ENCODE measurements at regions not wholly inside any gene's neighbourhood (a gene's known extent, or its start where the extent isn't known, plus 50 kb on each side); places are given as distances from the start of the nearest gene placed in this dataset.
"Not testable (repeated sequence)": the region's sequence is repeated elsewhere in the genome, so short reads cannot be mapped to it uniquely, and the experiment has no call there.

- intact Hi-C loops (cut with DNase I), result no loop called here
- DNase-seq, result no peak
Measured at GRCh38 chr3:26962492-26963360, 340.2 kb downstream of the LRRC3B start.

GRCh38 chr3:26963361-26963743 is 340.8 kb downstream of the LRRC3B start:
- intact Hi-C loops (cut with DNase I), result no loop called here
- DNase-seq, result no peak

GRCh38 chr3:26964313-26964712 is 341.7 kb downstream of the LRRC3B start:
- intact Hi-C loops (cut with DNase I), result no loop called here
- DNase-seq, result no peak

DNA sequence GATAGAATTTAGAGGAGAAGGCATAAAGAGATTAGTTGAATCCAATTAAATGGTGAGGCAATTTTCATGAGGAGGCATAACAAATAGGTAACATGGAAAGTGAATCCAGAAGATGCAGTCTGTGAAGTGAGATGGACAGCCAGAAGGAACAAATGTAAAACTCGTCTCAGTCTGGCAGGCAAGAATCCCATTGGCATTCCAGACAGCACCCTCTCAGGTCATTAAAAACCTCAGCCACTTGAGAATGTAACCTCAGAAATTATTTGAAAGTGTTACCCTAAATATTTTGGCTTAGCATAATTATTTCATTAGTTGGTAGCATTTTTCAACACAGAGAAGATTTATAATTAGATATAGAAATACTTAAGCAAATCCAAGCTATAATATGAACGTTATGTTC is 342.3 kb downstream of the LRRC3B start:
- no peak for DNase-seq
- intact Hi-C loops (cut with DNase I), result no loop called here

DNA sequence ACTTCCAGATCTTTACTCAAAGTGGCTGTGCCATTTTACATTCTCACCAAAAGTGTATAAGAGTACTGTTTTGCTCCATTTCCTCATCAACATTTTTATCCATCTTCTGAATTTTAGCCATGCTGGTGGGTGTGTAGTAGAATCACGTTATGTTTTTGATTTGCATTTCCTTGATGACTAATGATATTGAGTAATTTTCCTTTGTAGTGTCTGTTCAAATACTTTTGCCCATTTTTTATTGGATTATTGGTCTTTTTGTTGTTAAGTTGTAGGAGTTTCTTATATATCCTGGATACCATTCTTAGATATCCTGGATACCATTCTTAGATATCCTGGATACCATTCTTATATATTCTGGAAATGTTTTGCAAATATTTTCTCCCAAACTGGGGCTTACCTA is 344.9 kb downstream of the LRRC3B start:
- intact Hi-C loops (cut with DNase I), result no loop called here
- no peak for DNase-seq

DNA sequence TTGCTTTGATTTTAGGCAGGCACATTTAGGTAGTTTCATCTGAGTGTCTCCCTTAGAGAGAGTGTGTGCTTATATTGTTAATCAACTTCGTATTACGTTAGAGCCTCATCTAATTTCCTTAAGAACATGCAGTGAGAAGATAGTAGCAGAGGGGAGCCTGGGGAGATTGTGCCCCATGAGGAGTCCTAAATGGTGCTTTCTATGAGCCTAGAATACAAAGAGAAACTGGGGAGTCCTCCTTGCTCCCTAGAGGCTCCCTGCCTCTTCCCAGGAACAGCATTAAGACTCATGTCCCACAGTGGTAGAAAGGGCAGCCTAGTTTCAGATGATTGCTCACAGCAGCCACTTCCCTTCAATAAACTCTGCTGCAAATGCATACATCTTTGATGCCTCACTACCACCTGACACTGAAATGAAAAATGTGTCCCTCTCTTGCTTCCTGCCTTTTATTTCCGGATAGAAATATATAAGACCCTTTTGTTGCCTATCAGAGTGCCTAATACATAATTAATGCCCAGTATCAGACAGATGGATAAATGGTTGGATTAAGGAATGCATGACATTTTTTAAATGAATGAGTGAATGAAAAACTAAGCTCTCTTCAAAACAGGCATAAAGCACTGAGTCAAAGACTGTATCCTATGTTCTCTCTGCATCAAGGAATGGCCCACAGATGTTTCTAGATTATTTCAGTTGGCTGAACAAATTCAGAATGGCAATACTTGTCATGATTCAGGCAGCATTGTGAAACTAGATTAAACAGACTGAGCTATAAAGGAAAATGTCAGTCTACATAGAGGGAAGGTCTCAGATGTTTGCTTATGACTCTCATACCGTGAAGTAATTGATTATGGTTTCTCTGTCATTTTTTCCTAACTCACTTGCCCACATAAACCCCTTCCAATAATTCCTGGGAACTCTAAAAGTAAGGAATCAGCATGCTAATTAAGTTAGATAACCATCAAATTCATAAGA is 362.1 kb downstream of the LRRC3B start:
- no peak for DNase-seq
- intact Hi-C loops (cut with DNase I), result no loop called here

GRCh38 chr3:26989037-26989436 is 366.5 kb downstream of the LRRC3B start:
- intact Hi-C loops (cut with DNase I), result no loop called here
- DNase-seq, result no peak

DNA sequence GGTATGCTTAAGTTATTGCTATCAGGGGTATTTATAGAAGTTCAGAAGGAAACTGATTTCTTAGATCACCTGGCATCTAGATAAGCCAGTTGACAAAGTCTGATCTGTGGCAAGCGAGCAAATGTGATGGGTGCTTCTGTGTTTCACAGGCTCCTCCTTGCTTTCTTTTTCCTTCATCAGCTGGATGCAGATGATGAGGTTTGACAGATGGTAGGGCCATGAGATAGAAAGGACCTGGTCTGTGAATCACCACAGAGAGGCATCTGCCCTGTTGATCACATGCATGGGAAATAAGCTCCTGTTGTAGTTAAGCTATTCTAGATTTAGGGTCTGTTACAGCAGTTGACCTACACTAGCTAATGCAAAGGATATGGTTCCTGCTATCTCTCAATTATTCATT is 372.0 kb downstream of the NEK10 start:
- DNase-seq, result no peak
- intact Hi-C loops (cut with DNase I), result no loop called here

DNA sequence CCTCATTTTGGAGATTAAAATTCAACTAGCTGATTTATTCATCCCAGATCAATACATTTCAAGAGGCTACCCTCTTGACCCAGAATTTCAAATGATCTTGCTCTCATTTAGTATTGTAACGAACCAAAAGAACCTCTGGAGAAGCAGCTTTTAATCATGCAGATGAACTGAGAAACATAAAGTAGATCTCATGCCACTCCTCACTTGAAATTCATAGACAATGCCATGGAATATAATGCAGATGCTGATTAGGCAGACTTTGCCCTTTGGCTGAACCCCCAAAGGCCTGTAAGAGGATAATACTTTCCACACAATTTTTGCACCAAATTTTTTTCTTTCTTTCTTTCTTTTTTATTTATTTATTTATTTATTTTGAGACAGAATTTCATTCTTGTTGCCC is 358.3 kb downstream of the NEK10 start:
- no peak for DNase-seq
- intact Hi-C loops (cut with DNase I), result no loop called here

GRCh38 chr3:27022096-27022761 is 347.0 kb downstream of the NEK10 start:
- no peak for DNase-seq
- intact Hi-C loops (cut with DNase I), result no loop called here

GRCh38 chr3:27024493-27024892 is 344.7 kb downstream of the NEK10 start:
- DNase-seq, result no peak
- intact Hi-C loops (cut with DNase I), result no loop called here

DNA sequence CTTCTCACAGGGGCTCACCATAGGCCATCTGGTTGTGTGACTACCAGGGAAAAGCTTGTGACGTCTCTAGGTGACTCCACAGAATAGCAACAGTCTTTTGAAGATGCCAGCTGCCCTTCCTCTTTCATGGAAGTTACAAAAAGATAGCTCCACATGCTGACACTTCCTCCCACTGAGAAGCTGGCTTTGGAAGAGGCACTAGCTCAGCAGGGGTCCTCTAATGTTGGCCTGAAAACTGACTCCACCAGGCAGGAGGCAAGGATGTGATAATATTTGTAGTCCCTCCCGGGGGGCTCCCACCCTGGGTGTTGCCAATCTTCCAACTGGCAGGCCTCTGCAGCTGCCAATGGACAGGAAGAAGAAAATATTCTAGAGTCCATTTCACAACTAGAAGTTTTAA is 343.5 kb downstream of the NEK10 start:
- DNase-seq, result no peak
- intact Hi-C loops (cut with DNase I), result no loop called here

DNA sequence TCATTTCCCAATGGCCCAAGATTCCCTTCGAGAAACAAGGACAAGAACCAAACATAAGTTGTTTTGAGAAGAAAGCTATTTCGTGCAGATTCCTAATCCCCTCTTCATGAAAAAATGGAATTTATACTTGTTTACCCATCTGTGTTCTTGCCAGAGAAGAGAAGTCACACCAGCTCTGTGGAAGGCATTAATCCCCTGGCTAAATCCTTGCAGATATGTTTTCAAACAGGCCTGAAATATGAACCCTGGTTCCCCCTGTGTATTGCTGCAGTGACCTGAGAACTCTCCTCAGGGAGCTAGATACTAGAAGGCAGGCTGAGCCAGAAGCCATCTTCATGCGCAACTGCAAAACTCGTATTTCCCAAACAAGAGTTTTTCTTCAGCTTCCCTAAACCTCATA is 337.7 kb downstream of the NEK10 start:
- intact Hi-C loops (cut with DNase I), result no loop called here
- DNase-seq, result no peak

DNA sequence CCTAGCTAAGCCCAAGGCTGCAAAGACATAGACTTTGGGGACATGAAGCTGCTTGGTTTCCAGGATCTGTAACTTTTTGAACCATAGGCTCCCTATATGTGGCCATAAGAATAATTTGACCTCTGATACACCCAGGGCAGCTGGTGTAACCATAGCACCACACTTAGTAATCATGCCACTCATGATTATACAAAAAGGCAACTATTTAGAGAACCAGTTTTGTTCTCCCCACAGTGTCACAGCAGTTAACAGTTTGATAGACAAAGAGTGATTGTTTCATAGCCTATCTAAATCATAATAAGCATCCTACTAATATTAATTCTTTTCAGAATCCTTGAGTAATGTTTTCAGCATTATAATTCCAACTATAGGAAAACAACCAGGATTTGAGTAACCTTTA is 334.9 kb downstream of the NEK10 start:
- DNase-seq, result no peak
- intact Hi-C loops (cut with DNase I), result no loop called here

DNA sequence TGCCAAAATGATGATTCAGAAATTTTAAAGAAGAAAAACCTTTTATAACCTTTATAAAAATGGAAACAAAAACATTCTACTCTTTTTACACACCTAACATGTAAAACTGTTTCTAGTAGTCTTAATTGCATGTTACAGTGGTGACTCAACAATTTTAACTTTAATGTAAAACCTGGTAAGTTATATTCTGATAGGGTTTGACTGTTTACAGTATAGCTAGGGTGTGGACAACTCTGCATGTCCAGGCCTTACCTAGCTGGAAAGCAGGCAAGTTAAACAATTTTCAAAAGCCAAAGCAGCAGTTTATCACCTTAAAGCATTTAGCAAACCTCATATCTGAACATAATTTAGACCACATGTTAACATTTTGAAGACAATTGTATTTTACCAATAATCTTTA is 328.5 kb downstream of the NEK10 start:
- intact Hi-C loops (cut with DNase I), result no loop called here
- DNase-seq, result no peak

- DNase-seq; intact Hi-C loops (cut with DNase I): not testable (repeated sequence)
Measured at GRCh38 chr3:27042541-27042940, 326.6 kb downstream of the NEK10 start.

DNA sequence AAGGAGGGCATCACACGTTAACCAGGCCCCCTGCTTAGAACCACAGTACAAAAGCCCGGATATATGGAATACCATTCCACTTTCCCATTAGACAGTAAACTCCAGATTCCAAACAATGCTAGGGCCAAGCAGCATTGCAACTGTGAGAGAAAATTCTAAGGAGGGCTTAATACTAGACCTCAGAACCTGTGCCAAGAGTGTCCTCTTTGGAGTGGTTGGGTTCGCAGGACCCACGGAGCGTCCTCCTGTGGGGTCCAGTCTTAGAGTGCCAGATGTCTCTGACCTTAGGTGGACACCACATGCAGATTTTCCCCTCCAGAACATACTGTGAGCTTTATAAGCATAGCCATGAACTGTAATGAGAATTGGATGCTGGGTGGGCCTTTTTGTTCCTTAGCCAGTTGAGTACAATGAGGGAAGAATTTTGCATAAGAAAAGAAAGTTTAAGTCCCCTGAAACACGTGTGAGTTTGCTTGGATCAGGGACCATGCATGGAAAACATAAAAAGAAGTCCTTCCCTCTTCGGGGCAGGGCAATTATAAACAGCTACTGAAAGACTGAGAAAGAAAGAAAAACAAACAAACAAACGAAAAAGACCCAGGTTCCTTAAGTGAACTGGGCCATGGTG is 325.7 kb downstream of the NEK10 start:
- intact Hi-C loops (cut with DNase I), result no loop called here
- no peak for DNase-seq

GRCh38 chr3:27044931-27045481 is 324.2 kb downstream of the NEK10 start:
- intact Hi-C loops (cut with DNase I), result no loop called here
- no peak for DNase-seq

DNA sequence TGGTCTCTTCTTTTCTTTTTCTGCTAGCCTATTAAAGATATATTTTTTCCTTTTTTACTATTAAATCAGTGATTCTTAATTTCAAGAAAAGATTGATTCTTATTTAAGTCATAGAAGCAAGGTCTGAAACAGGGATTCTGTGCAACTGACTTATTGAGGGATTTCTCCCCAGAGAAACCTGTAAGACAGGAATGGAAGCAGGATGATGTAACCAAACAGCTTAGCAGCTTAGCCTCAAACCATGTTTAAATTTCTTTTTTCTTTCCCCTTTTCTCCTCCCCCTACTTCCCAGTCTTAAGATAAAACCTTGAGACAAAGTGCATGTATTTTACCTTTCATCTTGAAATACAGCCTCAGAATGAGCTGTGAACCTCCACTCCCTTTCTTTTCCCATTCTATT is 322.8 kb downstream of the NEK10 start:
- DNase-seq, result no peak

More for the DNA sequence above, 322.8 kb downstream of the NEK10 start:
- intact Hi-C loops (cut with DNase I), result no loop called here
